CD4-positive, alpha-beta T cell treated with Interferon gamma for 1 hour (primary cell): ENCODE measurements at regions not wholly inside any gene's neighbourhood (a gene's known extent, or its start where the extent isn't known, plus 50 kb on each side); places are given as distances from the start of the nearest gene placed in this dataset.
"Not testable (repeated sequence)": the region's sequence is repeated elsewhere in the genome, so short reads cannot be mapped to it uniquely, and the experiment has no call there.

Source experiments
- DNase-seq: peaks from one replicate; pipeline ENCODE4 v3.0.0-alpha.2; 2020

DNA sequence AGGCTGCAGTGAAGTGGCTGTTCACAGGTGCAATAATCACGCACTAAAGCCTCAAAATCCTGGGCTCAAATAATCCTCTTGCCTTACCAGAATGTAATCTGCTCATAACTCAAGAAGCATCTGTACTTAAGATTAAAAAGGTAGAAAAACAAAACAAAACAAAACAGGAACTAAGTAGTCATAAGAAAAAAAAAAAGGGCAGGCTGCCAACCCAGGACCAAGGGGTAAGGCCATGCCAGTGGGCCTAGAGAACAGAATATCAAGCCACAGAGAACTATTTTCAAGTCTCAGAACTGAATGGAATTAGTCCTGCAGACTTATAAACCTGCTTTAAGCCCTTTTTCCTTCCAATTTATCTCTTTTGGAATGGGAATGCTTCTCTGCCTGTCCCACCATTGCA is 64.8 kb upstream of the TBC1D3K start:
- no peak for DNase-seq

DNA sequence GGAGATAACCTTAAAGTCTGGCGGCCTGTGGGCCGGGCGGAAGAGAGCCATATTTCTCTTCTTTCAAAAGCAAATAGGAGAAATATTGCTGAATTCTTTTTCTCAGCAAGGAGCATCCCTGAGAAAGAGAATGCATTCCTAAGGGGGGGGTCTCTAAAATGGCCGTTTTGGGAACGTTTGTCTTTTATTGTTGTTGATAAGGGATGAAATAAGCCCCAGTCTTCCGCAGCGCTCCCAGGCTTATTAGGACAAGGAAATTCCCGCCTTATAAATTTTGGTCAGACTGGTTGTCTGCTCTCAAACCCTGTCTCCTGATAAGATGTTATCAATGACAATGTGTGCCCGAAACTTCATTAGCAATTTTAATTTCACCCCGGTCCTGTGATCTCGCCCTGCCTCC is 65.8 kb upstream of the TBC1D3K start:
- not testable (repeated sequence) for DNase-seq

DNA sequence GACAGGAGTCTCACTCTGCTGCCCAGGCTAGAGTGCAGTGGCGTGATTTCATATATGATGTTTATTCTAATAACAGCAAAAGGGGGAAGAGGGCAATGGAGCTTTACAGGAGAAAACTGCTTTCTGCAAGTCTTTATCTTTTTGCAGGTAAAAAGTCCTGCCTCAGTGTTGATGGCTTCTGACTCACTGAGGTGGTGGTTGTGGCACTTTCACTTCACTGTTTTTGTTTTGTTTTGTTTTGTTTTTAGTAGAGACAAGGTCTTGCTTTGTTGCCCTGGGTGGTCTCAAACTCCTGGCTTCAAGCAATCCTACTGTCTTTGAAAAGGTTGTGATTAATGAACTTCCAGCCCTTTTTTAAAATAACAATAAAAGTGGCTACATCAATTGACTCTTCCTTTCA is 68.0 kb upstream of the TBC1D3K start:
- no peak for DNase-seq

DNA sequence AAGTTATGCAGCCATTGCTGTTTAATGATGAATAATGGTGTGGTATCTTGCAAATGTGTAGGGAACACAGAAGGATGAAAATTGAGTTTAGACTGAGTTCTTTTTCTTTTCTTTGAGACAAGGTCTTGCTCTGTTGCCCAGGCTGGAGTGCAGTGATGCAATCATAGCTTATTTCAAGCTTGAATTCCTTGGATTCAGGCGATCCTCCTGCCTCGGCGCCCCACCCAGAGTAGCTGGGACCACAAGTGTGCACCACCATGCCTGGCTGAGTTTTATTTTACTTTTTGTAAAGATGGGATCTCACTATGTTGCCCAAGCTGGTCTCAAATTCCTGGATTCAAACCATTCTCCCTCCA is 74.6 kb upstream of the TBC1D3K start:
- no peak for DNase-seq

DNA sequence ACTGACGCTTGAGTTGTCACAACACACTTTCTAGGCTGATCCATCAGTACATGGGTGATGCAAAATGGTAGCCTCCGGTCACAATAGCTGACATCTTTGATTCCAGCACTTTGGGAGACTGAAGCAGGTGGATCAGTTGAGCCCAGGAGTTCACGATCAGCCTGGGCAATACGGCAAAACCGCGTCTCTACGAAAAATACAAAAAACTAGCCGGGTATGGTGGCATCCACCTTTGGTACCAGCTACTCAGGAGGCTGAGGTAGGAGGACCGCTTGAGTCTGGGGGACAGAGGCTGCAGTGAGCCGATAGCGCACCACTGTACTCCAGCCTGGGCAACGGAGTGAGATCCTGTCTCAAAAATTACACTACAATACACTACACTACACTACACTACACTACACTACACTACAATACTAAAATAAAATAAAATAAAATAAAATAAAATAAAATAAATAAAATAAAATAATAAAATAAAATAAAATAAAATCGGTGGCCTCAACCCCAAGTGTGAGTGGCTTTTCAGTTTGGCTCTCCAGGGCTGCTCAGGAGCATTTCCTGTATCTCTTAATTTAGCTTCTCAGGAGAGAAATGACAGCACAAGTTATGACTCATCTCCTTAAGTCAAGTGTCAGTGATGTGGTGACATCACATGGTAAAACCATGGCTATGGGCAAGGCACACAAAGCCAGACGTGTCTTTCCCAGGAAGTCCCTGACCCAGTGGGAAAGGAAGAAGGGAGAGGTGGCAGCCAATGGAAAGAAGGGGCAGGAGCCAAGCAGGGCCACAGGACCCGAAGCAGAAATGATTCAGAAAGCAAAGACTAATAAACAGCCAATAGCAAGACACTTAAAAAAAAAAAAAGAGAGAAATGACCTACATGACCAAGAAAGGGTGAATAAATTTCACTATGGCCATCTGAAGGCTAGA is 75.3 kb upstream of the TBC1D3K start:
- peak; percentile 40 for DNase-seq

DNA sequence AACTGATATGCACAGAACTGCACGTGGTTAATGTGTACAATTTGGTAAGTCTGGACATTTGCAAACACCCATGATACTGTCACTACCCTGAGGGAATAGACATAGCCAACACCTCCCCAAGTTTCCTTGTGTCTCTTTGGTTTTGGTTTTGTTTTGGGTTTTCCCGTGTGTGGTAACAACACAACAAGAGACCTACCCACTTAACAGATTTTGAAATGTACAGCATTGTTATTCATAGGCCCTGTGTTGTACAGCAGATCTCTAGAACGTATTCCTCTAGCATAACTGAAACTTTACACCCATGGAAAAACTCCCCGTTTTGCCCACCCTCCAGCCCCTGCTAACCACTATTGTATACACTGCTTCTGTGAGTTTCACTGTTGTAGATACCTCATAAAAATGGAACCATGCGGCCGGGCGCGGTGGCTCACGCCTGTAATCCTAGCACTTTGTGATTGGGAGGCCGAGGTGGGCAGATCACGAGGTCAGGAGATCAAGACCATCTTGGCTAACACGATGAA is 76.3 kb upstream of the TBC1D3K start:
- no peak for DNase-seq

DNA sequence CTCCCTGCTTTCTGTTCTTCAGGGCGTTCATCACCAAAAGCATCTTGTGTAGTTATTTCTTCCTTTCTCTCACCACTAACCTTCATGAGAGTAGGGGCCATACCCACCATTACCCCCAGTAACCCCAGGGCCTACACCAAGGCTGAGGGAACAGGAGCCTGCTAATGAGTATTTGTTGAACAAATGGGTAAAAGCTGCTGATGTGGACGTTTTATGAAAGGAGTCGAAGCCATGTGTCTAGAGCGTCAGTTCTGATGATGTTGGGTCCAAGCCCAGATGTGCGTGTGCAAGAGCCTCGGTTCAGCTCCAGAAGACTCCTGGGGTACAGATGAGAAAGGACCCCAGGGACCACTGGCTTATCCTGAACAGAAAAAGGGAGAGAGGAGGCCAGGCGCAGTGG is 77.1 kb upstream of the TBC1D3K start:
- no peak for DNase-seq

DNA sequence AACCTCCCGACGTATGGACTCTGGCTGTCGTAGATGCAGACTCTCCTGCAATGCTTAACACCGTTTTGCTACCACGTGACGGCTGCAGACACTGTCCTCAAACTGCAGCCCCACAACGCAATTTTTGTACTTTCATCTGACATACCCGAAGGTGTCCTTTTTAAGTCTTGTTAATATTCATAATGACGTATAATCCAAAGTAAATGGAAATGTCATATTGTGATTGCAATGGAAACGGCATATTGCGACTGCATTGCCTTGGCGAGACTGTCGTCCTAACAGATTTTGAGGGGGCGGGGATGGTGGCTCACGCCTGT is 79.3 kb upstream of the TBC1D3K start:
- DNase-seq, result no peak

DNA sequence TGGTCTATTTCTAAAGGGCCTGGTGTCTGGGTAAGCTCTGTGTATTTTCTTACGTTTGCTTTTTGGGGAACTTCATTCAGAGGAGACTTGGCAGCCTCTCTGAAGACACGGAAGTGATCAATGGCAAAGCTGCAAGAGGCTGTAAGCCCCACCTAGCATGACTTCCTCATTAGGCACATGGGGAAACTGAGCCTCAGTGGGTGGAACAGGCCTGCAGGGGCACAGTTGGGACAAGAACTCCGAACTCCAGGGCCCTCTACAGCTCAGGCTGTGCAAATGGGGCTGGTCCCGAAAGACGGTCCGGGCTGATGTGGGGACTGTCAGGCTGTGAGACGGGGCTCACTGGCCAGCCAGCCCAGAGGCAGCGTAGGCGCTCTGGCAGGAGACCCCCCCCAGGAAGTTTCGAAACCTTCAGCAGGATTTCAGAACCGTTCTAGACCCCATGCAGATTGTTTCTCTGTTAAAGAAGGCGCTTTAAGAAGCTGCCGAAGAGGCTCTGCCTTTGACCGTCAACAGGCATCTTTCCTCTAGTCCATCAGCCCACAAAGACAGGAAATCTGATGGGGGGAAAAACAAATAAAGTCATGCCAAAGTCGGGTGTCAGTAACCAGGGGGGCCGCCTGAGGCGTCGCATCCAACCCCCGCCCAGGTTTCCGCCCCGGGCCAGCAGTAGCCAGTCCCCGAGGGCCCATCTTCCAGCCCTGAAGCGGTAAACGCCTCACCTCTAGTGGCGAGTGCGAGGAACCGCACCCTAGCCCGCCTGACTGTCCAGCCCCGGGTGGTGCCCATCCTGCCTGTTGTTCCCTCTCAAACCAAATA is 79.8 kb upstream of the TBC1D3K start:
- DNase-seq, result peak; percentile 59

DNA sequence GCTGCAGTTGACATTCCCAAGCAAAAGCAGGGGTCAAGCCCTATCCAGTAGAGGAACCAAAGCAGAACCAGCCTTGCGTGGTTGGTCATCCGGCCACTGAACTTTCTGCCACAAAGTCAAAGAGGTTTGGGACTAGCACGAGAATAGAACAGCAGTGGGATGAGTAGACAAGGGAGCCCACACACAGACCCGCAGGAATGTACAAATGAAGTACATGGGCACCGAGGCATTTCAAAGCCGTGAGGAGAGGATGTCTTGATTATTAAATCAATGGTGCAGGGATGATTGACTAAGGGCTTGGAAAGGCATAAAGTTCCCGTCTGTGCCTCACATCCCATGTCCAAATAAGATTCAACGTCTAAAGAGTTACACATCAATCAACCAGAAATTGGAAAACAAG is 81.8 kb upstream of the TBC1D3K start:
- DNase-seq, result no peak

DNA sequence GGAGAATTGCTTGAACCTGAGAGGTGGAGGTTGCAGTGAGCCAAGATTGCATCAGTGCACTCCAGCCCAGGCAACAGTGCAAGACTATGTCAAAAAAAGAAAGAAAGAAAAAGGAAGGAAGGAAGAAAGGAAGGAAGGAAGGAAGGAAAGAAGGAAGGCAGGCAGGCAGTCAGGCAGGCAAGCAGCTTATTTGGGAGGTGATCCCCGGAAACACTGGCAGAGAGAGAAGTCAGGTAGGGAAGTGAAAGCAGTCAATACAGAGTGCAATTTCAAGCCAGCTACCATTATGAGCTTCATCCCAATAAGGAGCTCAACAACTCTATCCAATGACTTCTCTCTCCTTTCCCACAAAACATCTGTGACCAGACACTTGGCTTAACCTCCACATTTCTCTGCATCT is 83.0 kb upstream of the TBC1D3K start:
- DNase-seq, result no peak

DNA sequence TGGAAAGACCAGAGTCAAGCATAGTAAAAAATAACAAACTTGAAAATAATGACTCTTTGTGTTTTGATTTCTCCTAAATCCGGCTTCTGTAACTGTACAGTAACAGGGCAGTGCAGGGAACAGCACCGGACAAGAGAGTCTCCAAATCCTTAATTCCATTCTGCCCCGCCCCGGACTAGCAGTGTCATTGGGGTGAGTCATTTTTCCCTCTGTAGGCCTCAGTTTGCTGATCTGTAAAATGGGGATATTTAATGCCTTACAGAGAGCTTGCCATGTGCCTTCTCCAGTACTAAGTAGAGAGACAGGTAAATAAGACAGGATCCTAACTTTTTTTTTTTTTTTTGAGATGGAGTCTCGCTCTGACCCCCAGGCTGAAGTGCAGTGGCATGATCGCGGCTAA is 83.6 kb upstream of the TBC1D3K start:
- no peak for DNase-seq

DNA sequence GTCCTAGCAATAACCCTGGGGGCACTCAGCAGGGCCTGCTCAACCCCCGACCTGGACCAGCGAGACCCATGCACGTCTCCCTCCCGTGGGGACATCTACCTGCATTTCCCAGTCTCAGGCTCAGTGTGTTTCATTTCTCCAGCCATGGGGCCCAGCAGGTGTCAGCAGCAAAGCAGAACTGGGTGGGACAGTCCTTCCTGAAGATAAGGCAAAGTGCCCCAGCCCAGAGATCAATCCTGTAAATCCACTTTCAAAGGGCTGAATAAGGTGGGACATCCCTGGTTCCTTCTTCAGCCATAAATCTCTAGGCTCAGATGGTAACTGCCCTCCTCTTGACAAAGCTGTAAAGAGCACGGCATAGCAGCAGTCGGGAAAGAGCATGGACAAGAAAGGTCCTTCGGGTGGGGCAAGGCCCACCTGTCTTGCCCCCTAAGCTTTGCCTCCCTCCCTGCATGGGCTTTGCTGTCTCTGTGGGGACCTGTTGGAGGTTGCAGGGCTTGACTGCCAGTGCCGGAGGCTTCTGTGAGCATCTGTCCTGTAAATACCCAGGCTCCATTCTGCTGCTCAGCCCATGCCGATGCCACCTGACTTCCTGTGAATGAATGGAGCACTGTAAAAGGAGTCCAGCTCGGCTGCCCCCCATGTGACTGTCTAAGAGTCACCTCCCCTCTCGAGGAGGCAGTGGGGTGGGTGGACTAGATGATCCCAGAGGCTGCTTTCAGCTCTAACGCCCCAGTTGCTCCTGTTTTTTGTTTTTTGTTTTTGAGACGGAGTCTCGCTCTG is 84.8 kb upstream of the TBC1D3K start:
- DNase-seq, result no peak

DNA sequence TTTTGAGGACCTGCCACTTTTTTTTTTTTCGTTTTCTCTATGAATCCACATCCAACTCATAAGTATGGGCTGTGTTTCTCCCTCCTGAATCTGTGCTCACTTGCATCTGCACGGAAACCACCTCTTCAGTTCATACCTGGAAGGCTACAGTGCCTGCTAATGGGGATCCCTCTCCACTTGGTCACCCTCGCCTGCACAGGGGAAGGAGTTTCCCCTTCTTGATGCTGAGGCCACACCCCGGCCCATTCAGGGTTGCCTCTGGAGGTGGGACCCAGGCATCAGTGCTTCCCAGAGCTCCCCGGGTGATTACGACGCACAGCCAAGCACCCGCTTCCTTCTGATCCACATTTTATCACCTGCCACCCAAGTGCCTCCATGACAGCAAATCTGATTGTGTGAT is 85.9 kb upstream of the TBC1D3K start:
- DNase-seq, result no peak

DNA sequence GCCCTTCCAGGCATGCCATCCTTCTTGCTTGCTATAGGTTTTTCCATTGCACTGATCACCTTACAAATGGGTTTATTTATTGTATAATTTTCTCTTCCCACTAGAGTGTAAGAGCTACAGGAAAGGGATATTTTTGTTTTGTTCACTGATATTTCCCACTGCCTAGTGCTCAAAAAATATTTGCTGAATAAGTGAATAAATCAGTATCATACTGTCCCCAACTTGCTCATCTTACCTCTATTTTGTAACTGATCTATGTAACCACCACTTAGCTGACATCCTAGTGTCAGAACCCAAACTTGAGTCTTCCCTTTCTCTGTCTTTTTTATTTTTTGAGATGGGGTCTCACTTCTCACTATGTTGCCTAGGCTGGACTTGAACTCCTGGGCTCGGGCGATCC is 87.6 kb upstream of the TBC1D3K start:
- no peak for DNase-seq

DNA sequence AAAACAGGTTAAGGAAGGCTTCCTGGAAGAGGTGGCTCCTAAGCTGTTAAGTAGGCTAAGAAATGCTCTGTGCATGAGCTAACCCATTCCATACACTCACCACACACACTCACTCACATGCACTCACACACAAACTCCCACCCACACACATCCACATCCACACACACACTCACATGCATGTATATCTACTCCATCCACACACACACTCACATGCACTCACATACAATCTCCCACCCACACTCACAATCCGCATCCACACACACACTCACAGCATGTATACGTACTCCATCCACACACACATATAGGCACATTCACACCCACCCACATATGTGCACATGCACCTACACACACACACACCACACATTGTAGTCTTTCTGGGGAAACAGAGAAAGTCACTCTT is 89.3 kb upstream of the HNF1B start:
- no peak for DNase-seq

DNA sequence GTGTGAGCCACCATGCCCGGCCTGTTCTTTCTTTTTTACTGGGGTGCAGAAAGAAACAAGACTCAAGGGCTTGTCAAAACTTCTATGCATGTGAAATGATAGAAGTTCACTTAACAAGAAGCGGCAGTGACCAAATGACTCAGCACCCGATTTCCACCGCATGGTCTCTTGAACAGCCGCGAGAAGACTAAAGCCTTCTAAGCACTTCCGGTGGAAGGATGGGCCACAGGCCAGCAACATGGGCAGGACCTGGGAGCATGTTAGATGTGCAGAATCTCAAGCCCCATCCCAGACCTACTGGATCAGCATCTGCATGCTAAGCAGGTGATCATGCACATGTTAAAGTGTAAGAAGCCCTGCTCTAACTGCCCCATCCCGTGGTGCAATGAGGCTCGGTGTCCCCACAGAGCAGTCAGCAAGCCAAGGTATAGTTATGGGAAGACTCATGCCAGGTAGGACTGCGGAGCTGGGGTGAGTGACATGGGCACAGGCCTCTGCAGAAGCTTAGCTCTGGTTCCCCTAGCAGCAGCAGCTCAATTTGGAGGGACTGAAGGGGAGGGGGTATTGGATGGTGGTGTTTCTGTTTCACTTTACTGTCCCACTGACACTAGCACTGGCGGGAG is 88.5 kb upstream of the HNF1B start:
- peak; percentile 24 for DNase-seq

DNA sequence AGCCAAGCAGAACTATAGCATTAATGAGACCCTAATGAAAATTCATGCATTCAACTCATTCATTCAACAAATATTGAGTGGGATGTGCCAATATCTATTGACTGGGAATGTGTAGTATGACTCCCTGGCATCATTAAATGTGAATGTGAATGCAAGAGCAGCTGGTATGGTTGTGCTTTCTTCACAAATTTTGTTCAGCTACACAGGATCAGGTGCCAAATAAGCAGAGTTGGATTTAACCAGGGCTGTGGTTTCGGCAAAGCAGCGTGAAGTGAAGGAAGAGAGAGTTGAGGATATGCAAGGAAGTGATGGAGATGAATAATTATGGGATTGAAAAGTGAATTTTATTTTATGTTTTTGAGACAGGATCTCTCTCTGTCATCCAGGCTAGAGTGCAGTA is 87.1 kb upstream of the HNF1B start:
- DNase-seq, result no peak

DNA sequence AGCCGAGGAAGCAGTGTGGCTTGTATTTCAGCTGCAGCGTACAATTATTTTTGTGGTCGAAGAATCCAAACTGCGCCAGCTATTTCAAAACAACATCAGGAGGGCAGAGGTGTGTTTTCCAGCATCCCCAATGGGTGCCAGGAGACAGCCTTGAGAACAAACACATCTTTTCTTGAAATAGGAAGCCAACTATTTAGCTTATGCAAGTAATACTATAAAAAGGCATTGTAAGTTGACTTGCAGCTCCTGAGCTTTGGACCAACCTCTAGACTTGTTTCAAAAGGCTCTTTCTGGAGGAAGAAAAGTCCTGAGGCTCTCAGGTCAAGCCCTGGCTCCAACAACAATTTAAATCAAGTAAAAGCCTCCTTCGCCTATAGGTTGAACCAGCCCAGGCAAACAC is 86.6 kb upstream of the HNF1B start:
- DNase-seq, result no peak

DNA sequence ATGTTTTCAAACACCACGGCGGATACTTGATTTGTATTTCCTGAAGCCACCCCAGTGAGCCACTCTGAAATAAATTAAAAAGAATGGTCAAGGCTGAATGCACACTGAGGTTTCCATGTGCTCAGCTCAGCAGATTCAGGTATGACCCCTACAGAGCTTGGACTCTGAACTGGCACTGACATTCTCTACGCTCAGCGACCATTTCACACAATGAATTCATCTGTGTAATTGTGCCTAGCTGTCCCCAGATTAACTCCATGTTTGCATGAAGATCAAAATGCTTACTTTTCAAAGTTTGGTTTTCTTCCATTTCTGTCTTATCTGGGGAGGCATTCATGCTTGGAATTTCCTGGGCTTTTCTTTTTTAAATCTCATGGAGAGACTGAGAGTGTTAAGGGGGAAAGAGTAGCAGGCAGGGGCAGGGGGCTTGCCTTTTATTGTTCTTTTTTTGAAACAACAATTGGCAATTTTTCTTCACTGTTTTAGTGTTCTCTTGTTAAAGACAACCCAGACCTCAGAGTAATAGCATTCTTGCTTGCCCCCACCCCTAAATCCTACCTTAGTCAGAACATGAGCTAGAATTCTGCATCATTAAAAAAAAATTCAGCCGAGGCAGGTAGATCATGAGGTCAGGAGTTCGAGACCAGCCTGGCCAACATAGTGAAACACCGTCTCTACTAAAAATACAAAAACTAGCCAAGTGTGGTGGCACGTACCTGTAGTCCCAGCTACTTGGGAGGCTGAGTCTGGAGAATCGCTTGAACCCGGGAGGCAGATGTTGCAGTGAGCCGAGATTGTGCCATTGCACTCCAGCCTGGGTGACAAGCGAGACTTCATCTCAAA is 85.5 kb upstream of the HNF1B start:
- no peak for DNase-seq

DNA sequence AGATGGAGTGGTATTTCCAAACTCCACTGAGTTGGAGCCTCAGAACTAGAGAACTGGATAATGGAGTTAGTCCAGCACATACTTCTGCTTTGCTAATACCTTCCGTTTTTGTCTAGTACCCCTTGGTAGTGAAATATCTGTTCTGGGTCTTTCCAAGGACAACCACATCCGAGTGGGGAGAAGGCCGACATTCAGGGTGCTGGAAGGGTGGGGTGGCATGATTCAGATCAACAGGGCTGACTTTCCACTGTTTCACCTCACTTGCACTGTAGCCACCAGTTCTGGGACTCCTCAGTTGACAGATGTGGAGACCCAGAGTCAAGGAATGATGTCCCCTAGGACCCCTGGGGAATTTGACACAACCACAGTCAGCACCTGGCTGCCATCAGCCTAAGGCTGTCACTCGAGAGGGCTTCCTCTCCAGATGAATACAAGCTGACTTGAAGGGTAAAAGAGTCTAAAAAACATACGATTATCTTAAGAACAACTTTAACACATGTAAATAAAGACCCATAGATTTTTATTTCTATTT is 84.8 kb upstream of the HNF1B start:
- DNase-seq, result no peak

DNA sequence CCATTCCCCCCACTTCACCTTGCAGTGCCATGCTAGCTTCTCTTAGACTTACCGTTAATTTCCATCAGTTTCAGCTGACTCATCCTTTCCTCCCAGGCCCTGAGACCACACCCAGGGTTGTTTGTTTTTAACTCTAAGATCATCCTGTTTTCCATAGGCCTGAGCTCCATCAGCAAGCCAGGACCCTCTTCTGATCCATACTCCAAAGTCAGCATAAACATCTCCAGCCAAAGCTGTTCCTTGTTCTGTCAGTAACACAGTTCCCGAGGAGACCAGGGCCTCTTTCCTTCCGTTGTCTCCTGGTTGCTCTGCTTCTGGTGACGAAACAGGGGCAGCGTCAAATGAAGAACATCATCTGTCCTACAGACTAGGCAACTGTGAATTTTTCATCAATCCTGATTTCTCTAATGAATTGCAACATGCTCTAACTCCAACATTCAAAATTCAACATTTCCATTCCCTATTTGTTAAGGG is 83.8 kb upstream of the HNF1B start:
- no peak for DNase-seq
